Panc1 (cell line): ENCODE measurements at regions not wholly inside any gene's neighbourhood (a gene's known extent, or its start where the extent isn't known, plus 50 kb on each side); places are given as distances from the start of the nearest gene placed in this dataset.
"Not testable (repeated sequence)": the region's sequence is repeated elsewhere in the genome, so short reads cannot be mapped to it uniquely, and the experiment has no call there.

Experiments used
- ATAC-seq: fragments of 200-7000 bp; cut with Tn5 transposase; 2 replicates; pipeline ENCODE4 v1.9.1; 2020; ENCODE audit warnings: mild to moderate bottlenecking, moderate library complexity
- BruUV-seq: library from RNA; stranded (reverse); fragments of 400-500 nt; replicated peaks from 2 replicates; lab custom pipeline; 2021; lab: Mats Ljungman, UMichigan
- CTCF ChIA-PET: fragments of 300-600 bp; sonication (Branson Sonifier 250); formaldehyde crosslinking; loops from one replicate; lab custom pipeline; 2022; ENCODE audit warnings: antibody characterized with exemption; lab: Charles Lee
- POLR2A ChIA-PET: fragments of 300-600 bp; sonication (Branson Sonifier 250); formaldehyde crosslinking; loops from one replicate; lab custom pipeline; 2022; ENCODE audit warnings: antibody characterized with exemption; lab: Charles Lee
- DNase-seq: peaks from one replicate; pipeline ENCODE4 v3.0.0-alpha.2; 2010; ENCODE audit warnings: low read depth, low spot score
- H3K27ac ChIP-seq: 2 replicates; pipeline ENCODE4 v1.5.1; 2011; ENCODE audit warnings: mild to moderate bottlenecking, low read length, inconsistent platforms
- H3K27me3 ChIP-seq: fragments of 200-500 bp; sonication (Bioruptor generic); 2 replicates; pipeline ENCODE4 v1.6.0; 2014; ENCODE audit warnings: low read length, inconsistent platforms; ENCODE audit not compliant: control insufficient read depth, insufficient read depth
- H3K36me3 ChIP-seq: fragments of 200-500 bp; sonication (Bioruptor generic); 2 replicates; pipeline ENCODE4 v1.5.1; 2014; ENCODE audit warnings: inconsistent platforms, mild to moderate bottlenecking, low read length, moderate library complexity; ENCODE audit not compliant: control insufficient read depth, insufficient read depth
- H3K4me1 ChIP-seq: 2 replicates; pipeline ENCODE4 v1.5.1; 2011; ENCODE audit warnings: inconsistent platforms, mild to moderate bottlenecking, low read length, moderate library complexity; ENCODE audit not compliant: control insufficient read depth, insufficient read depth
- H3K4me3 ChIP-seq, 2 experiments: 2 replicates each; pipeline ENCODE4 v1.5.1; 2011 to 2012; ENCODE audit warnings: low read depth in 2 of 2, low read length in 2 of 2, mild to moderate bottlenecking in 2 of 2, inconsistent platforms in 1 of 2, moderate library complexity in 1 of 2
- H3K9me3 ChIP-seq: fragments of 200-500 bp; sonication (Bioruptor generic); 2 replicates; pipeline ENCODE4 v1.5.1; 2014; ENCODE audit warnings: low read depth, mild to moderate bottlenecking, inconsistent platforms, low read length, moderate library complexity; ENCODE audit not compliant: control insufficient read depth, insufficient read depth
- POLR2AphosphoS5 ChIP-seq: IDR thresholded peaks from 2 replicates; pipeline ENCODE4 v1.6.1; 2012; ENCODE audit warnings: mild to moderate bottlenecking, low read depth, low read length, moderate library complexity
- SIN3A ChIP-seq: IDR thresholded peaks from 2 replicates; pipeline ENCODE4 v1.6.1; 2012; ENCODE audit warnings: low read depth, mild to moderate bottlenecking, low read length, moderate library complexity, borderline replicate concordance; ENCODE audit not compliant: insufficient read depth
- TCF7L2 ChIP-seq: IDR thresholded peaks from 2 replicates; pipeline ENCODE4 v1.6.1; 2011; ENCODE audit warnings: mild to moderate bottlenecking, low read depth, low read length, inconsistent platforms
- in situ Hi-C: cut with HindIII; loops from 2 replicates; pipeline ENCODE4 v1.10.0; 2016; ENCODE audit warnings: low sequenced_read_pairs, low pct_unique_long_range_greater_than_20kb
- intact Hi-C: fragments of 100-400 bp; cut with micrococcal nuclease; formaldehyde crosslinking; loops from one replicate; pipeline ENCODE4 v1.10.0; 2022; ENCODE audit not compliant: unreplicated experiment
- TF ChIP-seq, protein P1 (sequence below): fragments of 450-650 bp; IDR thresholded peaks from 2 replicates; pipeline ENCODE4 v1.5.1; 2017; ENCODE audit warnings: mild to moderate bottlenecking
- TF ChIP-seq, protein P2 (sequence below), 2 experiments: IDR thresholded peaks; 2 replicates each; pipeline ENCODE4 v1.6.1; 2011 to 2012; ENCODE audit warnings: low read depth in 2 of 2, control low read depth in 1 of 2, low read length in 1 of 2, mild to moderate bottlenecking in 1 of 2, moderate library complexity in 1 of 2; ENCODE audit not compliant: insufficient read depth in 1 of 2

DNA sequence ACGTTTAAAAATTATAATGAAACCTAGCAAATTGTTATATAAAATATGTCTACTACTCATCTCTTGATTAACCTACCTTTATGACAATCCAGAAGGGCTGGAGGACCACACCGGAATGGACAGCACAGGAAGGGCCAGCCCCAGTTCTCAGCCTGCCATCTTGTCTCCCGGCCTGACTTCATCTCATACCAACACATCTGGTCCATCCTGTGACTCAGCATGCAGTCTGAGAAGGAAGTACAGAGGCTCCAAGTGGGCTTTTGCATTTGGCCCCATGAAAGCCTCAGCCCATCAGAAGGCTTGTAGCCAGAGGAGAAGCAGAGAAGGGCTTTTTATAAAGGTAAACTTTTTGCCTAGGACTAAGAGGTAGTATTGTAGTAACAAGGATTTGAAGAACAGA lies 436.6 kb downstream of the MRPL39 start:
- CTCF ChIA-PET, result no interaction called here
- TF ChIP-seq TCF7L2 (no peak), SIN3A (no peak), POLR2AphosphoS5 (no peak)
- TF ChIP-seq, protein P1, sequence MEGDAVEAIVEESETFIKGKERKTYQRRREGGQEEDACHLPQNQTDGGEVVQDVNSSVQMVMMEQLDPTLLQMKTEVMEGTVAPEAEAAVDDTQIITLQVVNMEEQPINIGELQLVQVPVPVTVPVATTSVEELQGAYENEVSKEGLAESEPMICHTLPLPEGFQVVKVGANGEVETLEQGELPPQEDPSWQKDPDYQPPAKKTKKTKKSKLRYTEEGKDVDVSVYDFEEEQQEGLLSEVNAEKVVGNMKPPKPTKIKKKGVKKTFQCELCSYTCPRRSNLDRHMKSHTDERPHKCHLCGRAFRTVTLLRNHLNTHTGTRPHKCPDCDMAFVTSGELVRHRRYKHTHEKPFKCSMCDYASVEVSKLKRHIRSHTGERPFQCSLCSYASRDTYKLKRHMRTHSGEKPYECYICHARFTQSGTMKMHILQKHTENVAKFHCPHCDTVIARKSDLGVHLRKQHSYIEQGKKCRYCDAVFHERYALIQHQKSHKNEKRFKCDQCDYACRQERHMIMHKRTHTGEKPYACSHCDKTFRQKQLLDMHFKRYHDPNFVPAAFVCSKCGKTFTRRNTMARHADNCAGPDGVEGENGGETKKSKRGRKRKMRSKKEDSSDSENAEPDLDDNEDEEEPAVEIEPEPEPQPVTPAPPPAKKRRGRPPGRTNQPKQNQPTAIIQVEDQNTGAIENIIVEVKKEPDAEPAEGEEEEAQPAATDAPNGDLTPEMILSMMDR, result no peak
- TF ChIP-seq, protein P2, sequence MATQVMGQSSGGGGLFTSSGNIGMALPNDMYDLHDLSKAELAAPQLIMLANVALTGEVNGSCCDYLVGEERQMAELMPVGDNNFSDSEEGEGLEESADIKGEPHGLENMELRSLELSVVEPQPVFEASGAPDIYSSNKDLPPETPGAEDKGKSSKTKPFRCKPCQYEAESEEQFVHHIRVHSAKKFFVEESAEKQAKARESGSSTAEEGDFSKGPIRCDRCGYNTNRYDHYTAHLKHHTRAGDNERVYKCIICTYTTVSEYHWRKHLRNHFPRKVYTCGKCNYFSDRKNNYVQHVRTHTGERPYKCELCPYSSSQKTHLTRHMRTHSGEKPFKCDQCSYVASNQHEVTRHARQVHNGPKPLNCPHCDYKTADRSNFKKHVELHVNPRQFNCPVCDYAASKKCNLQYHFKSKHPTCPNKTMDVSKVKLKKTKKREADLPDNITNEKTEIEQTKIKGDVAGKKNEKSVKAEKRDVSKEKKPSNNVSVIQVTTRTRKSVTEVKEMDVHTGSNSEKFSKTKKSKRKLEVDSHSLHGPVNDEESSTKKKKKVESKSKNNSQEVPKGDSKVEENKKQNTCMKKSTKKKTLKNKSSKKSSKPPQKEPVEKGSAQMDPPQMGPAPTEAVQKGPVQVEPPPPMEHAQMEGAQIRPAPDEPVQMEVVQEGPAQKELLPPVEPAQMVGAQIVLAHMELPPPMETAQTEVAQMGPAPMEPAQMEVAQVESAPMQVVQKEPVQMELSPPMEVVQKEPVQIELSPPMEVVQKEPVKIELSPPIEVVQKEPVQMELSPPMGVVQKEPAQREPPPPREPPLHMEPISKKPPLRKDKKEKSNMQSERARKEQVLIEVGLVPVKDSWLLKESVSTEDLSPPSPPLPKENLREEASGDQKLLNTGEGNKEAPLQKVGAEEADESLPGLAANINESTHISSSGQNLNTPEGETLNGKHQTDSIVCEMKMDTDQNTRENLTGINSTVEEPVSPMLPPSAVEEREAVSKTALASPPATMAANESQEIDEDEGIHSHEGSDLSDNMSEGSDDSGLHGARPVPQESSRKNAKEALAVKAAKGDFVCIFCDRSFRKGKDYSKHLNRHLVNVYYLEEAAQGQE (IDR thresholded peaks at IDR 0.05; ENCODE audit: insufficient read depth in 1 of 2, low read depth in 2 of 2, low read length in 1 of 2), result no peak
- in situ Hi-C loops, result no loop called here
- Histone ChIP-seq H3K9me3 (no peaks in the 10 kb centered on the region), H3K4me3 (no peak overlapping the region), H3K27ac (no peak overlapping the region), H3K27me3 (no peaks in the 10 kb centered on the region), H3K36me3 (no peaks in the 10 kb centered on the region), H3K4me1 (no peaks in the 10 kb centered on the region)
- intact Hi-C loops, result no loop called here
- DNase-seq (no peak), ATAC-seq (no peak)
- no TSS peak for BruUV-seq
- POLR2A ChIA-PET, result no interaction called here

DNA sequence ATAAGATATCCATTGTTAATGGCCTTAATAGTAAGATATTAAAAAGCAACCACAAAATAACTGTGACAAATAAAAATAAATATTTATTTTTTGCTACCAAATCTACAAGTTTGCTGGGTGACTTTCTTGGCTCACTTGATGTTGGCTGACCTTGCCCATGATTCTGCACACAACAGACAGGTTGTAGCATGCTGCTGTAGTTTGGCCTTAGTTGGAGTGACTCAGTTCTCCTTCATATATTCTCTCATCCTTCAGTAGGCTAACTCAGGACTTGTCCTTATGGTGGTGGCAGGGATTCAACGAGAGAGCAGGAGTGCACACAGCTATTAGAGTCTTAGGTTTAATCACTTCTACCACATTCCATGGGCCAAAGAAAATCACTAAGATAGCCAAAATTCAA lies 437.9 kb downstream of the MRPL39 start:
- Histone ChIP-seq H3K36me3 (no peaks in the 10 kb centered on the region), H3K27ac (no peak overlapping the region), H3K27me3 (no peaks in the 10 kb centered on the region), H3K9me3 (no peaks in the 10 kb centered on the region), H3K4me1 (no peaks in the 10 kb centered on the region), H3K4me3 (no peak overlapping the region)
- ChIA-PET POLR2A (no interaction called here), CTCF (no interaction called here)
- BruUV-seq, result no TSS peak
- no peak for TF ChIP-seq SIN3A
- no peak for TF ChIP-seq TCF7L2
- TF ChIP-seq POLR2AphosphoS5, result no peak
- TF ChIP-seq, protein P1, result no peak
- TF ChIP-seq, protein P2 (IDR thresholded peaks at IDR 0.05; ENCODE audit: insufficient read depth in 1 of 2, low read depth in 2 of 2, low read length in 1 of 2), result no peak
- ATAC-seq (no peak), DNase-seq (no peak)
- intact Hi-C loops (no loop called here), in situ Hi-C loops (no loop called here)

DNA sequence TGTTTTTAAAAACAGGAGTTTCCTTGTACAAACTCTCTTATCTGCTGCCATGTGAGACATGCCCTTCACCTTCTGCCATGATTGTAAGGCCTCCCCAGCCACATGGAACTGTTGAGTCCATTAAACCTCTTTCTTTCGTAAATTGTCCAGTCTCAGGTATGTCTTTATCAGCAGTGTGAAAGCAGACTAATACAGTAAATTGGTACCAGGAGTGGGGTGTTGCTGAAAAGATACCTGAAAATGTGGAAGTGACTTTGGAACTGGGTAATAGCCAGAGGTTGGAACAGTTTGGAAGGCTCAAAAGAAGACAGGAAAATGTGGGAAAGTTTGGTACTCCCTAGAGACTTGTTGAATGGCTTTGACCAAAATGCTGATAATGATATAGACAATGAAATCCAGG lies 440.4 kb downstream of the MRPL39 start:
- CTCF ChIA-PET, H3K36me3 ChIP-seq, intact Hi-C loops, H3K4me1 ChIP-seq, DNase-seq, H3K27me3 ChIP-seq, ATAC-seq, H3K4me3 ChIP-seq, H3K9me3 ChIP-seq, BruUV-seq, in situ Hi-C loops, H3K27ac ChIP-seq, POLR2A ChIA-PET: not testable (repeated sequence)
